ENCODE measurements at regions not wholly inside any gene's neighbourhood (a gene's known extent, or its start where the extent isn't known, plus 50 kb on each side); places are given as distances from the start of the nearest gene placed in this dataset.

DNA sequence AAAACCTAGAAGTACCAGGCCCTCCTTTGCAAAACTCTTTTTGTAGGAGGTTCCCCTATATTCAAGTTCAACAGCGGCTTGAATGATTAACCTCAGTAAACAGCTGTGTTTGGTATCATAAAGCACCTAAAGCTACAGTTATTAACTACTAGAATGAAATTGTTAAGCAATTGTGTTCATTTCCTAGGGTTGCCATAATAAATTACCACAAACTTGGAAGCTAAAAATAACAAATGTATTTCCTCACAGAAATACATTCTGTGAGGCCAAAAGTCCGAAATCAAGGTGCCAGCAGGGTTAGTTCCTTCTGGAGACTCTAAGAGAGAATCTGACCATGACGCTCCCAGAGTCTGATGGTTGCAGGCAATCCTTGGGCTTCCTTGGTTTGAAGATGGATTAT, 202.1 kb upstream of the ACVR2A start:
- Histone ChIP-seq H3K27me3 (ENCODE audit: control insufficient read depth, insufficient read depth, low read length) (no peaks in the 10 kb centered on the region), H3K4me1 (ENCODE audit: control insufficient read depth in 2 of 3, insufficient read depth in 2 of 3, low read depth in 1 of 3, low read length in 3 of 3) (no peaks in the 10 kb centered on the region), H3K9me3 (ENCODE audit: control insufficient read depth in 2 of 3, insufficient read depth in 1 of 3, low read length in 3 of 3) (no peaks in the 10 kb centered on the region), H3K36me3 (ENCODE audit: control insufficient read depth in 2 of 3, insufficient read depth in 3 of 3, low read length in 3 of 3) (no peaks in the 10 kb centered on the region), H3K9ac (ENCODE audit: low read length in 3 of 3) (no peak overlapping the region), H3K27ac (ENCODE audit: low read depth in 2 of 2, low read length in 2 of 2) (no peak overlapping the region), H3K4me3 (ENCODE audit: low read length in 3 of 3) (no peak overlapping the region)
- DNase-seq (no peak), FAIRE-seq (no peak)
- no peak for TF ChIP-seq CTCF (IDR thresholded peaks at IDR 0.05; ENCODE audit: borderline replicate concordance, extremely low read depth, insufficient read depth)
- intact Hi-C loops (cut with DNase I) = no loop called here

DNA sequence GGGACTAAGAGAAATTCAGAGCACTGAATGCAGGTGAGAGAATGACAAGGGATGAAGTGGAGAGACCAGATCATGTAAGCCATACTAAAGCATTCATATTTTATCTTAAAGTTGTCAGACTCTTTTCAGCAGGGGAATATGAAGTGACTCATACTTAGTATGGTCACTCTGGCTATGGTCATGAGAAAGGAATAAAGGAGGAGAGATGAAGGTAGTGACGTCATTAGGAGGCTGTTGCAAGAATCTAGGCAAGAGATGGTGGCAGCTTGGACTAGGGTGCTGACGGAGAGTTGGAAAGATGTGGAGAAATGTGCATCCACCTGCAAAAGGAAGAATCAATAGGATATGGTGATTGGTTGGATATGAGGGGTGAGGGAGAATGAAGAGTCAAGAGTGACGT, 203.2 kb upstream of the ACVR2A start:
- no peak for FAIRE-seq
- H3K27me3 ChIP-seq (ENCODE audit: control insufficient read depth, insufficient read depth, low read length) = no peaks in the 10 kb centered on the region
- H3K9me3 ChIP-seq (ENCODE audit: control insufficient read depth in 2 of 3, insufficient read depth in 1 of 3, low read length in 3 of 3) = no peaks in the 10 kb centered on the region
- no peak for TF ChIP-seq CTCF (IDR thresholded peaks at IDR 0.05; ENCODE audit: borderline replicate concordance, extremely low read depth, insufficient read depth)
- intact Hi-C loops (cut with DNase I) = no loop called here
- H3K9ac ChIP-seq (ENCODE audit: low read length in 3 of 3) = no peak overlapping the region
- peaks cover 0 to 2% (median 0%) of the 10 kb centered on the region in 3 donors for H3K4me1 ChIP-seq (ENCODE audit: control insufficient read depth in 2 of 3, insufficient read depth in 2 of 3, low read depth in 1 of 3, low read length in 3 of 3)
- no peak overlapping the region for H3K4me3 ChIP-seq (ENCODE audit: low read length in 3 of 3)
- no peaks in the 10 kb centered on the region for H3K36me3 ChIP-seq (ENCODE audit: control insufficient read depth in 2 of 3, insufficient read depth in 3 of 3, low read length in 3 of 3)
- DNase-seq = no peak
- H3K27ac ChIP-seq (ENCODE audit: low read depth in 2 of 2, low read length in 2 of 2) = no peak overlapping the region

- intact Hi-C loops (cut with DNase I) = no loop called here
- no peak for TF ChIP-seq CTCF (IDR thresholded peaks at IDR 0.05; ENCODE audit: borderline replicate concordance, extremely low read depth, insufficient read depth)
- no peak overlapping the region for H3K27ac ChIP-seq (ENCODE audit: low read depth in 2 of 2, low read length in 2 of 2)
- DNase-seq (peak in 1 of 5 donors; percentile 36), FAIRE-seq (no peak)
- H3K9ac ChIP-seq (ENCODE audit: low read length in 3 of 3) = no peak overlapping the region
- H3K4me1 ChIP-seq (ENCODE audit: control insufficient read depth in 2 of 3, insufficient read depth in 2 of 3, low read depth in 1 of 3, low read length in 3 of 3) = peaks cover 0 to 2% (median 0%) of the 10 kb centered on the region in 3 donors
- no peaks in the 10 kb centered on the region for H3K9me3 ChIP-seq (ENCODE audit: control insufficient read depth in 2 of 3, insufficient read depth in 1 of 3, low read length in 3 of 3)
- H3K36me3 ChIP-seq (ENCODE audit: control insufficient read depth in 2 of 3, insufficient read depth in 3 of 3, low read length in 3 of 3) = no peaks in the 10 kb centered on the region
- H3K4me3 ChIP-seq (ENCODE audit: low read length in 3 of 3) = no peak overlapping the region
- H3K27me3 ChIP-seq (ENCODE audit: control insufficient read depth, insufficient read depth, low read length) = no peaks in the 10 kb centered on the region
These were observed 204.9 kb upstream of the ACVR2A start for GRCh38 chr2:147639891-147640290.

DNA sequence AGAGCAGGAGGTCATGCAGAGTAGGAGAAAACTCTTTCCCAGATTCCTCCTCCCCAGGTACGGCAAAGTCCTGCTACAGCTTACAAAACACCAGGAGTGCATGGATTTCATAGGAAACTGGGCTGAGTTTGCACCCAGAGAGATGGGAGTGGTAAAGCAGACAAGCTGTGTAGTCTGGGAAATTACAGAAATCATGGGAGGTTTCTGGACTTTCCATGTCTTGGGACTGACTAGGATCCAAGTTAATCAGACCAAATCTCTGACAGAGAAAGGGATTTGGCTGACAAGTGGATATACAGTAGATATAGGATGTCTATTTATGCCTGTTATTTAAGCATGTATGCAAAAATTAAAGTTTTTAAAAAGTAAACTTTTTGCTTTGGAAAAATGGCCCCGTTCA, 205.4 kb upstream of the ACVR2A start:
- Histone ChIP-seq H3K9ac (ENCODE audit: low read length in 3 of 3) (no peak overlapping the region), H3K4me1 (ENCODE audit: control insufficient read depth in 2 of 3, insufficient read depth in 2 of 3, low read depth in 1 of 3, low read length in 3 of 3) (peaks cover 0 to 2% (median 0%) of the 10 kb centered on the region in 3 donors), H3K27ac (ENCODE audit: low read depth in 2 of 2, low read length in 2 of 2) (no peak overlapping the region), H3K27me3 (ENCODE audit: control insufficient read depth, insufficient read depth, low read length) (no peaks in the 10 kb centered on the region), H3K36me3 (ENCODE audit: control insufficient read depth in 2 of 3, insufficient read depth in 3 of 3, low read length in 3 of 3) (no peaks in the 10 kb centered on the region), H3K4me3 (ENCODE audit: low read length in 3 of 3) (no peak overlapping the region), H3K9me3 (ENCODE audit: control insufficient read depth in 2 of 3, insufficient read depth in 1 of 3, low read length in 3 of 3) (no peaks in the 10 kb centered on the region)
- no peak for TF ChIP-seq CTCF (IDR thresholded peaks at IDR 0.05; ENCODE audit: borderline replicate concordance, extremely low read depth, insufficient read depth)
- DNase-seq = no peak
- no peak for FAIRE-seq
- intact Hi-C loops (cut with DNase I) = no loop called here

Measured in kidney (tissue), 13 donors.